Esophagus squamous epithelium (tissue), 5 donors: ENCODE measurements at regions not wholly inside any gene's neighbourhood (a gene's known extent, or its start where the extent isn't known, plus 50 kb on each side); places are given as distances from the start of the nearest gene placed in this dataset.

ENCODE experiments used
- DNase-seq: peaks from one replicate; lab custom pipeline; 2025; lab: John Stamatoyannopoulos, UW
- H3K27ac ChIP-seq, 4 donors: fragments of 200-600 bp; sonication (generic); one replicate each; pipeline ENCODE4 v1.5.1; 2016 to 2019; ENCODE audit warnings: mild to moderate bottlenecking in 1 of 4
- H3K27me3 ChIP-seq, 4 donors: fragments of 200-600 bp; sonication (generic); 1 replicate in 3 of 4; 2 replicates in 1 of 4; pipeline versions ENCODE4 v1.5.1 to v1.6.0; 2017 to 2021; ENCODE audit warnings: antibody characterized with exemption in 1 of 4
- H3K36me3 ChIP-seq, 3 donors: fragments of 200-600 bp; sonication (generic); one replicate each; pipeline ENCODE4 v1.5.1; 2016 to 2019
- H3K4me1 ChIP-seq, 3 donors: fragments of 200-600 bp; sonication (generic); one replicate each; pipeline ENCODE4 v1.5.1; 2017 to 2019
- H3K4me3 ChIP-seq, 4 donors: fragments of 200-600 bp; sonication (generic); 1 replicate in 3 of 4; 2 replicates in 1 of 4; pipeline ENCODE4 v1.5.1; 2016 to 2019; ENCODE audit warnings: mild to moderate bottlenecking in 2 of 4, moderate library complexity in 1 of 4
- H3K9me3 ChIP-seq, 3 donors: fragments of 200-600 bp; sonication (generic); one replicate each; pipeline ENCODE4 v1.5.1; 2016 to 2019
- POLR2A ChIP-seq, 4 donors: fragments of 450-650 bp; IDR thresholded peaks; one replicate each; pipeline ENCODE4 v1.6.1; 2017; ENCODE audit warnings: antibody characterized with exemption in 4 of 4, mild to moderate bottlenecking in 4 of 4, moderate library complexity in 3 of 4
- WGBS, 2 donors: methylation state at CpG; one replicate each; pipeline ENCODE4 v1.1.5; 2018; 5-methylcytosine and 5-hydroxymethylcytosine counted together
- intact Hi-C: fragments of 100-400 bp; cut with DNase I; formaldehyde crosslinking; loops from one replicate; pipeline ENCODE4 v1.15.0; 2022
- TF ChIP-seq, protein P1 (sequence below), 6 experiments: fragments of 450-650 bp in 4 of 6; fragments of 200-600 bp in 2 of 6; sonication (generic) in 2 of 6; IDR thresholded peaks; one replicate each; pipeline ENCODE4 v1.5.1; 2016 to 2019; ENCODE audit warnings: antibody characterized with exemption in 6 of 6, mild to moderate bottlenecking in 4 of 6, moderate library complexity in 4 of 6
- donor health status: DM: yes; HTN: yes; CAD: no.

DNA sequence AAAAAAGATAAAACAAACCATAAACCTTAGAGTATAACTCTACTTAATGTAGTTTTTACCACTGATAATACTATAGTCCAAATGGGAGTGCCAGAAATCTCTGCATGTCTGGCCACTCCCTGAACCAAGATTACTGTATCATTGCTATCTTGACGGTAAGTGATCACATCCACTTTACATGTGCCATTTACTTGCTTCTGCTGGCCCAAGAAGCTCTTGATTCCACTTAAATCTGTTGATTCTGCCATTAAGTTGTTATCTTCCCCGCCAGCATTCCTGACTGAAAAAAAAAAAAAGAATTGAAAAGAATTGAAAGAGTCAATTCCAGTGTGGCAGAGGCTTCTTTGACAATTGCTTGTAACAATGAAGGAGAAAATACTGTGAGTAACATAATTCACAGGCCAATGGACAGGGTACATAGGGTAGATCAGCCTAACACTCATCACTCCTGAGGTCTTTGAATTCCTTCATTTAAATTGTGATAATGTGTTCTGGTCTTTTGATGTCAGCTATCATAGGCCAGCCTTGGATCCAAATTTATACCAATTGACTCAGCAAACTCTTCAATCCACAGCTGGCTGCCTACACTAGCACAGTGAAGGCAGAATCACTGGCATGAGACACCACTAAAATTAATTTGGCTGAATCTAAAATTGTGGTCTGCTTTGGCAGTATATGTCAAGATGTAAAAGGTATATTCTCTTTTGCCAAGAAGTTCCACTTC lies 665.2 kb upstream of the FLRT2 start:
- H3K27me3 ChIP-seq = no peaks in the 10 kb centered on the region
- WGBS, 2 donors = 80 to 87% methylated on average over 2 of the region's 2 CpGs
- H3K36me3 ChIP-seq = no peaks in the 10 kb centered on the region
- intact Hi-C loops = no loop called here
- H3K4me3 ChIP-seq = no peak overlapping the region
- H3K27ac ChIP-seq = no peak overlapping the region
- no peak for DNase-seq
- no peaks in the 10 kb centered on the region for H3K9me3 ChIP-seq
- H3K4me1 ChIP-seq = no peaks in the 10 kb centered on the region
- TF ChIP-seq, protein P1, sequence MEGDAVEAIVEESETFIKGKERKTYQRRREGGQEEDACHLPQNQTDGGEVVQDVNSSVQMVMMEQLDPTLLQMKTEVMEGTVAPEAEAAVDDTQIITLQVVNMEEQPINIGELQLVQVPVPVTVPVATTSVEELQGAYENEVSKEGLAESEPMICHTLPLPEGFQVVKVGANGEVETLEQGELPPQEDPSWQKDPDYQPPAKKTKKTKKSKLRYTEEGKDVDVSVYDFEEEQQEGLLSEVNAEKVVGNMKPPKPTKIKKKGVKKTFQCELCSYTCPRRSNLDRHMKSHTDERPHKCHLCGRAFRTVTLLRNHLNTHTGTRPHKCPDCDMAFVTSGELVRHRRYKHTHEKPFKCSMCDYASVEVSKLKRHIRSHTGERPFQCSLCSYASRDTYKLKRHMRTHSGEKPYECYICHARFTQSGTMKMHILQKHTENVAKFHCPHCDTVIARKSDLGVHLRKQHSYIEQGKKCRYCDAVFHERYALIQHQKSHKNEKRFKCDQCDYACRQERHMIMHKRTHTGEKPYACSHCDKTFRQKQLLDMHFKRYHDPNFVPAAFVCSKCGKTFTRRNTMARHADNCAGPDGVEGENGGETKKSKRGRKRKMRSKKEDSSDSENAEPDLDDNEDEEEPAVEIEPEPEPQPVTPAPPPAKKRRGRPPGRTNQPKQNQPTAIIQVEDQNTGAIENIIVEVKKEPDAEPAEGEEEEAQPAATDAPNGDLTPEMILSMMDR (IDR thresholded peaks at IDR 0.05) = no peak
- no peak for TF ChIP-seq POLR2A (IDR thresholded peaks at IDR 0.05)

DNA sequence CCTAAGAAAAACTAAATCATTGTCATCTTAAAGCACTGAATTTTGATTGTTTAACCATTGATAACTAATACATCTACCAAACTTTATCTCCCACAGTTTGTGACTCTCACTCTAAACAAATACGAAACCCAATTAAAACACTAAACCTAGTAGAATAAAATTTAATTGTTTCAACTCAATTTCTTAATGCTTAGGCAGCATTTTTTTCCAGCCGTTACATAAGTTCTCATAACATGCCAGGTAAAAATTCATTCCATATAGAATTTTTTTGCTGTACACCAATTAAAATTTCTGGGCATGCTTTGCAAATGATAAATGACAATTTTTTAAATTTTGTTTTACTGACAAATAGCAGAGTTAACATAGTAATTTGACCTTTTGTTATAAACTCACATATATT lies 658.2 kb upstream of the FLRT2 start:
- intact Hi-C loops = no loop called here
- Histone ChIP-seq H3K4me1 (no peaks in the 10 kb centered on the region), H3K27me3 (no peaks in the 10 kb centered on the region), H3K4me3 (no peak overlapping the region), H3K36me3 (no peaks in the 10 kb centered on the region), H3K9me3 (no peaks in the 10 kb centered on the region), H3K27ac (no peak overlapping the region)
- TF ChIP-seq, protein P1 (IDR thresholded peaks at IDR 0.05) = no peak
- TF ChIP-seq POLR2A (IDR thresholded peaks at IDR 0.05) = no peak
- no peak for DNase-seq
- WGBS, 2 donors = 88 to 94% methylated on average over 2 of the region's 2 CpGs

DNA sequence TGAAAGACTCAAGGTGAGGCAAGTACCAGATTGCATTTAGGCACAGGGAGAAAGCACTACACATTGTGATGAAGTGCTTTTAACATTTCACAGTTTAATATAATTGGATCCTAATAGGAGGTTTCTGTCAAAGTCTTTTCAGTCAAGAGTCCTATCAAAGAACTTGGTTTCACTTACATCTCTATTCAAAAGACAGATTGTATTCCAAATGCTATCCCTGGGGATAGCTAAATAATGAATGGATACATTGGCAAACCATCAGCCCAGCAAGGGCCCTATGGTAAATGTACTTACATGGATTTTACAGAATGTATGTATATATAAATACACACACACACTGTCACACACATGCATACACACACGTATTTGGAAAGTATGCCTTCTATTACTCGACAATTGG lies 655.5 kb upstream of the FLRT2 start:
- DNase-seq = no peak
- no peak overlapping the region for H3K4me3 ChIP-seq
- H3K27ac ChIP-seq = no peak overlapping the region
- intact Hi-C loops = no loop called here
- no peak for TF ChIP-seq POLR2A (IDR thresholded peaks at IDR 0.05)
- TF ChIP-seq, protein P1 (IDR thresholded peaks at IDR 0.05) = no peak
- no peaks in the 10 kb centered on the region for H3K4me1 ChIP-seq
- no peaks in the 10 kb centered on the region for H3K36me3 ChIP-seq
- WGBS, 2 donors = 86 to 87% methylated on average over 2 of the region's 2 CpGs
- H3K27me3 ChIP-seq = no peaks in the 10 kb centered on the region
- H3K9me3 ChIP-seq = no peaks in the 10 kb centered on the region

DNA sequence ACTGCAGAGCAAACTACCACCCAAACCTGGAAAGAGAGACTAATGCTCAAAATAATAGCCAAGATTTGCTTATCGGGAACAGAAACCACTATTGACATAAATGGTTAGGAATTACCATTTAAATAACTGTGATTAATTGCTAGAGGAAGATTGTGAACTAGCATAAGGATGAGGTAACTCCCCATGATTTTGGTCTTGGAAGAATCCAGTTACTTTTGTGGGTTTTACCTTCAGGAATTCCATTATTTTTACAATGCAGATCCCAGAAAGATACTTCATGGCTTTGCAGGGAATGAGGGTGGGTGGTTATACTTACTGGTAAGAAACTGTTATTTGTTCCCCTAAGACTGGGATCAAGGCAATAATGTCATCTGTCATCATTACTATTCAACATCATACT lies 652.9 kb upstream of the FLRT2 start:
- no peaks in the 10 kb centered on the region for H3K36me3 ChIP-seq
- H3K4me3 ChIP-seq = no peak overlapping the region
- H3K27ac ChIP-seq = no peak overlapping the region
- intact Hi-C loops = no loop called here
- DNase-seq = no peak
- no peaks in the 10 kb centered on the region for H3K9me3 ChIP-seq
- WGBS, 2 donors = 53 to 59% methylated on average over 1 of the region's 1 CpG
- no peak for TF ChIP-seq POLR2A (IDR thresholded peaks at IDR 0.05)
- TF ChIP-seq, protein P1 (IDR thresholded peaks at IDR 0.05) = no peak
- no peaks in the 10 kb centered on the region for H3K4me1 ChIP-seq
- H3K27me3 ChIP-seq = no peaks in the 10 kb centered on the region

DNA sequence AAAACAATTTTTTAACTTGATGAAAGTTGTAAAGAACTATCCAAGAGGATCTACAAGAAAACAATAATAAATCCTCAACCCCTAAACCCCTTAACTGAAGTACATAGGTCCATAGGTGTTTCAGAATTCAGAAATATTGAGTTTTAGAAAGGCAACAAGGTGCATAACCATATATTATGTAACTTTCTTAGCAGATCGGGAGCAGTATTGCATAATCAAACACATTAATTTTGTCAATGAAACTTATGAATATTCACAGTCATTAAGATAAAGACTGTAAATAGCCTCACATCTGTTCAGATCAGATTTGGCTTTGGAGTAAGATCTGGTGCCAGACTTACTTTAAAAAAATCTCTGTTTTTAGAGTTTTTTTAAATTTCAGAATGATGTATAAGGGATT lies 647.1 kb upstream of the FLRT2 start:
- no peak for DNase-seq
- Histone ChIP-seq H3K4me1 (no peaks in the 10 kb centered on the region), H3K27me3 (no peaks in the 10 kb centered on the region), H3K27ac (no peak overlapping the region), H3K9me3 (peaks cover 0 to 11% (median 0%) of the 10 kb centered on the region in 3 donors), H3K4me3 (no peak overlapping the region), H3K36me3 (no peaks in the 10 kb centered on the region)
- TF ChIP-seq, protein P1 (IDR thresholded peaks at IDR 0.05) = no peak
- TF ChIP-seq POLR2A (IDR thresholded peaks at IDR 0.05) = no peak
- WGBS, 2 donors = 33 to 39% methylated on average over 1 of the region's 1 CpG
- intact Hi-C loops = no loop called here
